SK-N-SH (cell line): ENCODE measurements at regions not wholly inside any gene's neighbourhood (a gene's known extent, or its start where the extent isn't known, plus 50 kb on each side); places are given as distances from the start of the nearest gene placed in this dataset.

Experiments
- CTCF ChIA-PET: fragments of 300-600, 350-600 bp; formaldehyde crosslinking; extraction: SDS; loops from one replicate; lab custom pipeline; 2021; lab: Yijun Ruan, JAX
- POLR2A ChIA-PET: fragments of 350-600 bp; sonication (Branson Sonifier 250); formaldehyde crosslinking; extraction: SDS; loops from one replicate; lab custom pipeline; 2020; ENCODE audit warnings: antibody characterized with exemption, inconsistent platforms; lab: Yijun Ruan, JAX
- DNase-seq: peaks from one replicate; pipeline ENCODE4 v3.0.0; 2012
- H2AFZ ChIP-seq: fragments of 200-600 bp; sonication (generic); 2 replicates; pipeline ENCODE4 v1.8.1; 2016; ENCODE audit warnings: antibody characterized with exemption, mild to moderate bottlenecking, low read depth
- H3F3A ChIP-seq: fragments of 200-600 bp; sonication (generic); replicated peaks from 2 replicates; pipeline ENCODE3; 2016; ENCODE audit warnings: antibody characterized with exemption, mild to moderate bottlenecking; ENCODE audit not compliant: insufficient read depth
- H3K27ac ChIP-seq, 2 experiments: fragments of 200-500 bp in 1 of 2; fragments of 200-600 bp in 1 of 2; sonication (Bioruptor generic) in 1 of 2; sonication (generic), shearing (Covaris generic) in 1 of 2; 2 replicates each; pipeline versions ENCODE4 v1.5.1 to v1.6.1; 2014 to 2016; ENCODE audit warnings: low read depth in 2 of 2, inconsistent platforms in 1 of 2, low read length in 1 of 2, mild to moderate bottlenecking in 1 of 2, mixed read lengths in 1 of 2
- H3K27me3 ChIP-seq: fragments of 200-600 bp; sonication (generic), shearing (Covaris generic); 2 replicates; pipeline ENCODE4 v1.6.1; 2016; ENCODE audit warnings: mixed run types; ENCODE audit not compliant: insufficient read depth
- H3K36me3 ChIP-seq, 2 experiments: fragments of 200-500 bp in 1 of 2; fragments of 200-600 bp in 1 of 2; sonication (Bioruptor generic) in 1 of 2; sonication (generic) in 1 of 2; replicated peaks in 1 of 2; 2 replicates each; pipeline versions ENCODE3 to v1.5.1; 2014 to 2016; ENCODE audit warnings: low read length in 1 of 2, mild to moderate bottlenecking in 1 of 2; ENCODE audit not compliant: insufficient read depth in 2 of 2, control insufficient read depth in 1 of 2
- H3K4me1 ChIP-seq, 2 experiments: fragments of 200-500 bp in 1 of 2; fragments of 200-600 bp in 1 of 2; sonication (Bioruptor generic) in 1 of 2; sonication (generic), shearing (Covaris generic) in 1 of 2; 2 replicates each; pipeline versions ENCODE4 v1.5.1 to v1.6.1; 2014 to 2016; ENCODE audit warnings: low read depth in 1 of 2, low read length in 1 of 2, mixed run types in 1 of 2; ENCODE audit not compliant: insufficient read depth in 2 of 2, control insufficient read depth in 1 of 2
- H3K4me2 ChIP-seq: fragments of 200-600 bp; sonication (generic), shearing (Covaris generic); 2 replicates; pipeline ENCODE4 v1.6.1; 2017; ENCODE audit warnings: mixed run types
- H3K4me3 ChIP-seq, 2 experiments: fragments of 200-500 bp in 1 of 2; fragments of 200-600 bp in 1 of 2; sonication (Bioruptor generic) in 1 of 2; sonication (generic), shearing (Covaris generic) in 1 of 2; 2 replicates each; pipeline versions ENCODE4 v1.5.1 to v1.8.1; 2014 to 2016; ENCODE audit warnings: low read depth in 2 of 2, inconsistent platforms in 1 of 2, low read length in 1 of 2, mild to moderate bottlenecking in 1 of 2, mixed read lengths in 1 of 2, moderate library complexity in 1 of 2
- H3K79me2 ChIP-seq: fragments of 200-600 bp; sonication (generic); 2 replicates; pipeline ENCODE4 v1.8.1; 2017; ENCODE audit warnings: mild to moderate bottlenecking; ENCODE audit not compliant: insufficient read depth
- H3K9ac ChIP-seq: fragments of 200-600 bp; sonication (generic); 2 replicates; pipeline ENCODE4 v1.6.1; 2017; ENCODE audit warnings: mixed run types
- H3K9me2 ChIP-seq: fragments of 200-600 bp; sonication (generic); 2 replicates; pipeline ENCODE4 v1.6.1; 2017; ENCODE audit warnings: mixed run types
- H3K9me3 ChIP-seq: fragments of 200-600 bp; sonication (generic); 2 replicates; pipeline ENCODE4 v1.6.1; 2017; ENCODE audit warnings: mixed run types, mild to moderate bottlenecking, moderate library complexity
- H4K20me1 ChIP-seq: fragments of 200-600 bp; sonication (generic); 2 replicates; pipeline ENCODE4 v1.6.1; 2017; ENCODE audit warnings: mild to moderate bottlenecking, mixed run types; ENCODE audit not compliant: insufficient read depth
- CHD2 ChIP-seq: fragments of 150-350 bp; IDR thresholded peaks from 2 replicates; pipeline ENCODE4 v1.6.1; 2018; ENCODE audit warnings: low read length; ENCODE audit not compliant: partially characterized antibody
- CTCF ChIP-seq: fragments of 200-600 bp; sonication (generic); IDR thresholded peaks from 2 replicates; pipeline ENCODE4 v1.6.1; 2017; ENCODE audit warnings: antibody characterized with exemption, mild to moderate bottlenecking, moderate library complexity
- ELF1 ChIP-seq: IDR thresholded peaks from 2 replicates; pipeline ENCODE4 v1.4.0; 2012
- EZH2phosphoT487 ChIP-seq: fragments of 200-600 bp; sonication (generic); IDR thresholded peaks from 2 replicates; pipeline ENCODE4 v1.6.1; 2017; ENCODE audit warnings: low read depth, mixed run types, mild to moderate bottlenecking, antibody characterized with exemption, moderate library complexity, borderline replicate concordance
- FOSL2 ChIP-seq: IDR thresholded peaks from 2 replicates; pipeline ENCODE4 v1.4.0; 2012; ENCODE audit warnings: low read depth, mild to moderate bottlenecking, moderate library complexity, borderline replicate concordance
- FOXJ3 ChIP-seq: sonication (generic); formaldehyde crosslinking; IDR thresholded peaks from 2 replicates; pipeline ENCODE4 v1.5.1; 2020; ENCODE audit warnings: mild to moderate bottlenecking, missing genetic modification reagents
- JUND ChIP-seq: IDR thresholded peaks from 2 replicates; pipeline ENCODE4 v1.4.0; 2012
- MEF2A ChIP-seq: IDR thresholded peaks from 2 replicates; pipeline ENCODE4 v1.4.0; 2012; ENCODE audit warnings: low read depth, borderline replicate concordance
- MXI1 ChIP-seq: IDR thresholded peaks from 2 replicates; pipeline ENCODE4 v1.6.1; 2012; ENCODE audit warnings: mild to moderate bottlenecking, low read depth, low read length, improper control_type of control experiment
- RCOR1 ChIP-seq: fragments of 150-350 bp; IDR thresholded peaks from 2 replicates; pipeline ENCODE4 v1.6.1; 2017; ENCODE audit warnings: antibody characterized with exemption, low read length
- RFX5 ChIP-seq: IDR thresholded peaks from 2 replicates; pipeline ENCODE4 v1.6.1; 2012; ENCODE audit warnings: mild to moderate bottlenecking, improper control_type of control experiment, low read length
- RXRA ChIP-seq: IDR thresholded peaks from 2 replicates; pipeline ENCODE4 v1.4.0; 2012; ENCODE audit warnings: low read depth, mild to moderate bottlenecking, borderline replicate concordance
- SMC3 ChIP-seq: IDR thresholded peaks from 2 replicates; pipeline ENCODE4 v1.6.1; 2012; ENCODE audit warnings: low read depth, low read length, improper control_type of control experiment
- TCF12 ChIP-seq: IDR thresholded peaks from 2 replicates; pipeline ENCODE4 v1.4.0; 2012
- TEAD4 ChIP-seq: IDR thresholded peaks from 2 replicates; pipeline ENCODE4 v1.4.0; 2012; ENCODE audit warnings: mild to moderate bottlenecking, borderline replicate concordance; ENCODE audit not compliant: insufficient read depth
- USF2 ChIP-seq: fragments of 150-350 bp; IDR thresholded peaks from 2 replicates; pipeline ENCODE4 v1.6.1; 2017; ENCODE audit warnings: antibody characterized with exemption, low read length, low read depth, borderline replicate concordance
- ZBTB33 ChIP-seq: IDR thresholded peaks from 2 replicates; pipeline ENCODE4 v1.4.0; 2012; ENCODE audit warnings: low read depth, borderline replicate concordance
- WGBS: methylation state at CpG from one replicate; pipeline ENCODE4 v1.1.6; 2017; ENCODE audit warnings: low lambda C conversion rate; 5-methylcytosine and 5-hydroxymethylcytosine counted together
- TF ChIP-seq, protein P1 (sequence below): fragments of 150-350 bp; IDR thresholded peaks from 2 replicates; pipeline ENCODE4 v1.6.1; 2016; ENCODE audit warnings: mild to moderate bottlenecking, low read depth, low read length

DNA sequence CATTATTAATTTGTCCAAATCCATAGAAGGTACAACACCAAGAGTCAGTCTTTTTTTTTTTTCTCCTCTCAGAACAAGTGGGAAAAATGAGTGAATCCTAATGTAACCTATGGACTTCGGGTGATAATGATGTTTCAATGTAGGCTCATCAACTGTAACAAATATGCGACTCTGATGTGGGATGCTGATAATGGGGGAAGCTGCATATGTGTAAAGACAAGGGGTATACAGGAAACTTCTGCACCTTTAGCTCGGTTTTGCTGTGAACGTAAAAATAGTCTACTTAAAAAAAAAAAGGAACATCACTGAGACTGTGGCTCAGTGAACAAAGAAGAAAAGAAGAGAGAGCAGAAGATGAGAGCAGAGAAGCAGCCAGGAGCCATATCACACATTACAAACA lies 78.3 kb upstream of the ARHGAP32 start:
- peaks cover 98% of the 10 kb centered on the region for H3K79me2 ChIP-seq
- no peaks in the 10 kb centered on the region for H3K9me2 ChIP-seq
- no peak overlapping the region for H3K27ac ChIP-seq
- H3F3A ChIP-seq, result no peaks in the 10 kb centered on the region
- no peak overlapping the region for H3K4me2 ChIP-seq
- no peaks in the 10 kb centered on the region for H3K36me3 ChIP-seq
- H2AFZ ChIP-seq, result no peak overlapping the region
- no peak for DNase-seq
- H3K9ac ChIP-seq, result no peak overlapping the region
- peaks cover 26% of the 10 kb centered on the region for H4K20me1 ChIP-seq
- H3K4me3 ChIP-seq, result no peak overlapping the region
- H3K27me3 ChIP-seq, result no peaks in the 10 kb centered on the region
- peaks cover 4 to 18% of the 10 kb centered on the region in 2 experiments; a peak in 2 of 4 replicates for H3K4me1 ChIP-seq
- TF ChIP-seq MXI1, result no peak
- TF ChIP-seq ELF1, result no peak
- no peak for TF ChIP-seq EZH2phosphoT487
- no peak for TF ChIP-seq RFX5
- TF ChIP-seq ZBTB33, result no peak
- TF ChIP-seq TCF12, result no peak
- TF ChIP-seq JUND, result no peak
- TF ChIP-seq USF2, result no peak
- no peak for TF ChIP-seq RCOR1
- TF ChIP-seq FOXJ3 (CRISPR knock-in tag), result no peak
- no peak for TF ChIP-seq CTCF
- no peak for TF ChIP-seq CHD2
- TF ChIP-seq FOSL2, result no peak
- no peak for TF ChIP-seq MEF2A
- no peak for TF ChIP-seq SMC3
- no peak for TF ChIP-seq RXRA
- no peak for TF ChIP-seq TEAD4
- TF ChIP-seq, protein P1, sequence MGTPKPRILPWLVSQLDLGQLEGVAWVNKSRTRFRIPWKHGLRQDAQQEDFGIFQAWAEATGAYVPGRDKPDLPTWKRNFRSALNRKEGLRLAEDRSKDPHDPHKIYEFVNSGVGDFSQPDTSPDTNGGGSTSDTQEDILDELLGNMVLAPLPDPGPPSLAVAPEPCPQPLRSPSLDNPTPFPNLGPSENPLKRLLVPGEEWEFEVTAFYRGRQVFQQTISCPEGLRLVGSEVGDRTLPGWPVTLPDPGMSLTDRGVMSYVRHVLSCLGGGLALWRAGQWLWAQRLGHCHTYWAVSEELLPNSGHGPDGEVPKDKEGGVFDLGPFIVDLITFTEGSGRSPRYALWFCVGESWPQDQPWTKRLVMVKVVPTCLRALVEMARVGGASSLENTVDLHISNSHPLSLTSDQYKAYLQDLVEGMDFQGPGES, result no peak
- no peaks in the 10 kb centered on the region for H3K9me3 ChIP-seq
- WGBS, result 77% methylated on average over 4 of the region's 4 CpGs
- ChIA-PET POLR2A (no interaction called here), CTCF (no interaction called here)
